ENCODE measurements at regions not wholly inside any gene's neighbourhood (a gene's known extent, or its start where the extent isn't known, plus 50 kb on each side); places are given as distances from the start of the nearest gene placed in this dataset.

DNA sequence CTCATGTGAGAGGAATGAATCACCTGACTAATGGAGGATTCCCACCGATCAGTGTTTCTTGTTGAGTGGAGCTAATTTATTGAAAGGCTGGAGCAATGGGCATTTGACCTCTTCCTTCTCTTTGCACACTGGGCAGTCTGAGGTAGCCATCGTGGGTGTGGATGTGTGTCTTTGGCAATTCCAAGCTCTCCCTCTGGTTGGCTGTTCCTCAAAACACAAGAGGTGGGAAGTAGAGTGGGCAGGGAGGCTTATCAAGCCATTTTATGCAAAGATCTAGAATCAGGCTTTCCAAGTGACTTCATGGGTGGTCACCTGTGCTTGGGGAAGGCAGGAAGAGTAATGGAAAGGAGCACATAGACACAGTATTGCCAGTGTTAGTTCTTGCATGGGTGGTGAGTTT lies 154.8 kb downstream of the INSIG2 start:
- intact Hi-C loops (cut with DNase I): no loop called here
- WGBS, 2 donors: 44 to 71% methylated on average over 2 of the region's 2 CpGs
- Histone ChIP-seq H3K27ac (no peak overlapping the region), H3K36me3 (no peaks in the 10 kb centered on the region), H3K4me3 (no peak overlapping the region), H3K27me3 (peaks cover 0 to 26% (median 0%) of the 10 kb centered on the region in 4 donors), H3K4me1 (no peaks in the 10 kb centered on the region), H3K9me3 (no peaks in the 10 kb centered on the region)
- TF ChIP-seq POLR2A (IDR thresholded peaks at IDR 0.05): no peak
- TF ChIP-seq, protein P1, sequence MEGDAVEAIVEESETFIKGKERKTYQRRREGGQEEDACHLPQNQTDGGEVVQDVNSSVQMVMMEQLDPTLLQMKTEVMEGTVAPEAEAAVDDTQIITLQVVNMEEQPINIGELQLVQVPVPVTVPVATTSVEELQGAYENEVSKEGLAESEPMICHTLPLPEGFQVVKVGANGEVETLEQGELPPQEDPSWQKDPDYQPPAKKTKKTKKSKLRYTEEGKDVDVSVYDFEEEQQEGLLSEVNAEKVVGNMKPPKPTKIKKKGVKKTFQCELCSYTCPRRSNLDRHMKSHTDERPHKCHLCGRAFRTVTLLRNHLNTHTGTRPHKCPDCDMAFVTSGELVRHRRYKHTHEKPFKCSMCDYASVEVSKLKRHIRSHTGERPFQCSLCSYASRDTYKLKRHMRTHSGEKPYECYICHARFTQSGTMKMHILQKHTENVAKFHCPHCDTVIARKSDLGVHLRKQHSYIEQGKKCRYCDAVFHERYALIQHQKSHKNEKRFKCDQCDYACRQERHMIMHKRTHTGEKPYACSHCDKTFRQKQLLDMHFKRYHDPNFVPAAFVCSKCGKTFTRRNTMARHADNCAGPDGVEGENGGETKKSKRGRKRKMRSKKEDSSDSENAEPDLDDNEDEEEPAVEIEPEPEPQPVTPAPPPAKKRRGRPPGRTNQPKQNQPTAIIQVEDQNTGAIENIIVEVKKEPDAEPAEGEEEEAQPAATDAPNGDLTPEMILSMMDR (IDR thresholded peaks at IDR 0.05): no peak
- no peak for DNase-seq

DNA sequence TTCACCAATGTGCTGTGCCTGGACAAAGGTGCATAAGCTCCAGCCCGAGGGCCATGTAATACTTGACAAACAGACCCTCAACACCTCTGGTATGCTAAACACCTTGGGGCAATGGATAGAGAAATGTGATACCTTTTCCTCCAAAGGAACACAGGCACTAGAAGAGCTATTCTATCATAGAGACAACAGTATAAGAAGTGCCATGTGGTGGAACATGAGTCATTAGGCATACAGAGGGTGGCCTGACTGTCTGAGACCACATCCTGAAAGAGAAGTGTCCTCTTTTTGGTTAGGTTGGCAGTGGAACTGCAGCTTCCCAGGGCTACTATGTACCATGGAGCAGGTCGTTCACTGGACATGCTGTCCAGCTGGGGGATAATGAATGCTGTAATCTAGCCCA lies 153.9 kb downstream of the INSIG2 start:
- no peak for DNase-seq
- TF ChIP-seq, protein P1 (IDR thresholded peaks at IDR 0.05): no peak
- no peak for TF ChIP-seq POLR2A (IDR thresholded peaks at IDR 0.05)
- intact Hi-C loops (cut with DNase I): no loop called here

DNA sequence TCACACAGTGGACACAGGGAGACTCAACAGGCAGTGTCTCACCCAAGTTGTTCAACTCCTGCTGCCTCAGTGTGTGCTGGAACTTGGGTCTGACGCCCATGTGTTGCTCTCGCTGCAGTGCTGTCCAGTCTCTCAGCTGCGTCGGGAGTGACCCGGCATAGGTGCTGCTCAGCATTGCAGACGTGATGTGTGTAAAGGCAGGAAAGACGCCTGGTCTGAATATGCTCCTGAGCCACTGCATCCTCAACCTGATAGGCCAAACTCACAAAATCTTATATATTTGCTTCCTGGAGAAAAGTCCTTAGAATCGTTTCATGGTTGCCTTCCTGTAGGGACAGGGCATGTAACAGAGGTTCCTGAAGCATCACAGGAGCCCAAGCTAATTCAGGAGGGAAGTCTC lies 152.9 kb downstream of the INSIG2 start:
- no peaks in the 10 kb centered on the region for H3K4me1 ChIP-seq
- TF ChIP-seq, protein P1 (IDR thresholded peaks at IDR 0.05): no peak
- TF ChIP-seq POLR2A (IDR thresholded peaks at IDR 0.05): no peak
- H3K36me3 ChIP-seq: no peaks in the 10 kb centered on the region
- H3K4me3 ChIP-seq: no peak overlapping the region
- no peaks in the 10 kb centered on the region for H3K9me3 ChIP-seq
- peaks cover 0 to 45% (median 0%) of the 10 kb centered on the region in 4 donors for H3K27me3 ChIP-seq
- no peak for DNase-seq
- 75 to 81% methylated on average over 4 to 8 of the region's 8 CpGs for WGBS, 2 donors
- H3K27ac ChIP-seq: no peak overlapping the region
- intact Hi-C loops (cut with DNase I): no loop called here

More for the DNA sequence above, 153.9 kb downstream of the INSIG2 start:
- Histone ChIP-seq H3K9me3 (no peaks in the 10 kb centered on the region), H3K36me3 (no peaks in the 10 kb centered on the region), H3K4me3 (no peak overlapping the region), H3K27ac (no peak overlapping the region), H3K27me3 (peaks cover 0 to 34% (median 0%) of the 10 kb centered on the region in 4 donors), H3K4me1 (no peaks in the 10 kb centered on the region)
- 42 to 44% methylated on average over 2 of the region's 2 CpGs for WGBS, 2 donors

DNA sequence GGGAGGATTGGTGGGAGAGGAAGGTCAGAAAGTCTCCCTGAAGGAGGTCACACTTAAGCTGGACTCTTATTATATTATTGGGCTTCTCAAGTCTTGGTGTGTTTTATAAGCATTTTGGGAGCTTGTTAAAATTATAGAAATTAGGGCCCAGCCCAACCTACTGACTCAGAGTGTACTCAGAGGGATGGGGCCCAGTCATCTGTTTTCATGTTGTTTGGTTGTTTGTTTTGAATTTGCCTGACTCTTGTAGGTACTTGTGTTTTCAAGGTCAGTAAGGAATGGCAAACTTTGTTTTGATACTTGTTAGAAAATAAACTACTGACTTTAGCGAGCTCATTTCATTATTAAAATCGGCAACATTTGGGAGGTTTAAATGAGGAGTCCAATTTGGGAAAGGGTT lies 152.0 kb downstream of the INSIG2 start:
- TF ChIP-seq POLR2A (IDR thresholded peaks at IDR 0.05): no peak
- TF ChIP-seq, protein P1 (IDR thresholded peaks at IDR 0.05): no peak
- no peak for DNase-seq
- H3K4me3 ChIP-seq: no peak overlapping the region
- H3K9me3 ChIP-seq: no peaks in the 10 kb centered on the region
- WGBS, 2 donors: 76 to 78% methylated on average over 2 of the region's 2 CpGs
- H3K36me3 ChIP-seq: no peaks in the 10 kb centered on the region
- H3K4me1 ChIP-seq: no peaks in the 10 kb centered on the region
- no peak overlapping the region for H3K27ac ChIP-seq
- intact Hi-C loops (cut with DNase I): no loop called here
- peaks cover 0 to 45% (median 0%) of the 10 kb centered on the region in 4 donors for H3K27me3 ChIP-seq

DNA sequence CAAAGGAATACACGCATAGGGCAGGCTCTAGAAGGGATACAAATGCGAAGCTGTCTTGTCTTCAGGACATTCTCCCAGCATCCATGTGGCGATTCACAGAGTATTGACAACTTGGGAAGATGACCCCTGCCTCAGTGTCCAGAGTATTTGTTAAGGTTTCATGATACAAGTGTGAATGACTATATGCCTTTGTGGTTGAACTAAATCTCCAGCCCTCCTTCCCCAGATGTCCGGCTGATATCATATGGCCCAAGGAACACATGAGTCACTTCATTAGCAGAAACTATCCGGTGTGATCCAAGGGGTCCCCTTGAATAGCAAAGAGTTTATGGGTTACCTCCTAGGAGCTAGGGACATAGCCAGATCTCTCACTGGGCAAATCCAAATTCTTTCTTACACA lies 151.0 kb downstream of the INSIG2 start:
- no peaks in the 10 kb centered on the region for H3K4me1 ChIP-seq
- H3K27me3 ChIP-seq: peaks cover 0 to 42% (median 0%) of the 10 kb centered on the region in 4 donors
- no peaks in the 10 kb centered on the region for H3K9me3 ChIP-seq
- intact Hi-C loops (cut with DNase I): no loop called here
- WGBS, 2 donors: 79 to 93% methylated on average over 5 of the region's 5 CpGs
- H3K4me3 ChIP-seq: no peak overlapping the region
- no peaks in the 10 kb centered on the region for H3K36me3 ChIP-seq
- no peak for TF ChIP-seq POLR2A (IDR thresholded peaks at IDR 0.05)
- TF ChIP-seq, protein P1 (IDR thresholded peaks at IDR 0.05): no peak
- H3K27ac ChIP-seq: no peak overlapping the region
- DNase-seq: no peak

Measured in esophagus squamous epithelium (tissue), 5 donors.